ENCODE measurements at regions not wholly inside any gene's neighbourhood (a gene's known extent, or its start where the extent isn't known, plus 50 kb on each side); places are given as distances from the start of the nearest gene placed in this dataset.

- intact Hi-C loops (cut with DNase I): no loop called here
- H3K4me3 ChIP-seq: no peak overlapping the region
- no peaks in the 10 kb centered on the region for H3K27me3 ChIP-seq
- no peak overlapping the region for H3K27ac ChIP-seq (replicated peaks in 1 of 4)
- H3K4me1 ChIP-seq: no peaks in the 10 kb centered on the region
- H3K36me3 ChIP-seq: no peaks in the 10 kb centered on the region
- no peaks in the 10 kb centered on the region for H3K9me3 ChIP-seq
- WGBS: 89% methylated on average over 21 of the region's 21 CpGs
- TF ChIP-seq EP300 (IDR thresholded peaks at IDR 0.05): no peak
- no peak for TF ChIP-seq POLR2AphosphoS5 (IDR thresholded peaks at IDR 0.05)
- TF ChIP-seq CTCF (IDR thresholded peaks at IDR 0.05): no peak
- no peak for TF ChIP-seq POLR2A (IDR thresholded peaks at IDR 0.05; ENCODE audit: low read depth)
- DNase-seq (ENCODE audit: extremely low spot score): no peak
These were observed 51.4 kb upstream of the DIO3 start for GRCh38 chr14:101509730-101510371.

GRCh38 chr14:101511199-101511598, 50.1 kb upstream of the DIO3 start:
- H3K27me3 ChIP-seq: no peaks in the 10 kb centered on the region
- H3K36me3 ChIP-seq: no peaks in the 10 kb centered on the region
- H3K4me3 ChIP-seq: no peak overlapping the region
- peaks cover 0 to 6% (median 0%) of the 10 kb centered on the region in 4 donors for H3K9me3 ChIP-seq
- H3K27ac ChIP-seq (replicated peaks in 1 of 4): no peak overlapping the region
- H3K4me1 ChIP-seq: no peaks in the 10 kb centered on the region
- DNase-seq (ENCODE audit: extremely low spot score): no peak
- TF ChIP-seq POLR2A (IDR thresholded peaks at IDR 0.05; ENCODE audit: low read depth): no peak
- no peak for TF ChIP-seq POLR2AphosphoS5 (IDR thresholded peaks at IDR 0.05)
- no peak for TF ChIP-seq CTCF (IDR thresholded peaks at IDR 0.05)
- TF ChIP-seq EP300 (IDR thresholded peaks at IDR 0.05): no peak
- intact Hi-C loops (cut with DNase I): no loop called here

Small RNA genes in the stretch of these regions (small RNA-seq; reads per million reads assigned to genes)
- gene MIR1185-1 (0 to 0.08 (median 0) reads per million in 3 donors), gene MIR1185-2 (0 to 0.08 (median 0) reads per million in 3 donors), gene MIR1193 (0 reads per million in 3 donors), gene MIR1197 (0 reads per million in 3 donors), gene MIR134 (9.7 to 30.3 (median 19.1) reads per million in 3 donors), gene MIR154 (0 to 0.17 (median 0) reads per million in 3 donors), gene MIR299 (0.42 to 1.5 (median 0.74) reads per million in 3 donors), gene MIR300 (0 reads per million in 3 donors), gene MIR323A (0.25 to 0.93 (median 0.68) reads per million in 3 donors), gene MIR323B (0 to 0.84 (median 0.17) reads per million in 3 donors), gene MIR329-1 (0 reads per million in 3 donors), gene MIR329-2 (0 reads per million in 3 donors), gene MIR369 (0 to 0.56 (median 0.08) reads per million in 3 donors), gene MIR377 (0.17 to 0.56 (median 0.51) reads per million in 3 donors), gene MIR379 (0.50 to 3.2 (median 0.93) reads per million in 3 donors), gene MIR380 (0 reads per million in 3 donors), gene MIR381 (4.2 to 18.4 (median 8.4) reads per million in 3 donors), gene MIR409 (61.3 to 132 (median 96.2) reads per million in 3 donors), gene MIR411 (23.3 to 54.1 (median 42.9) reads per million in 3 donors), gene MIR412 (1.1 to 4.1 (median 2.2) reads per million in 3 donors), gene MIR485 (1.5 to 3.3 (median 1.9) reads per million in 3 donors), gene MIR487A (0.17 to 1.9 (median 1.5) reads per million in 3 donors), gene MIR487B (0.17 to 1.4 (median 0.37) reads per million in 3 donors), gene MIR494 (0 reads per million in 3 donors), gene MIR495 (0 to 0.74 (median 0) reads per million in 3 donors), gene MIR496 (0 to 0.19 (median 0.17) reads per million in 3 donors), gene MIR539 (0.17 to 1.2 (median 0.19) reads per million in 3 donors), gene MIR541 (0.33 to 1.4 (median 0.93) reads per million in 3 donors), gene MIR543 (0 to 0.37 (median 0.08) reads per million in 3 donors), gene MIR544A (0 reads per million in 3 donors), gene MIR654 (6.1 to 14.6 (median 9.6) reads per million in 3 donors), gene MIR655 (0 reads per million in 3 donors), gene MIR656 (0 to 0.19 (median 0) reads per million in 3 donors), gene MIR668 (0 to 0.19 (median 0) reads per million in 3 donors), gene MIR758 (0.08 to 0.34 (median 0.19) reads per million in 3 donors), gene MIR889 (3.4 to 10.8 (median 3.8) reads per million in 3 donors), gene RF00012 (0 reads per million in 3 donors), gene RF00181 (0 reads per million in 3 donors), gene SNORD114-10 (1.2 to 3.0 (median 1.9) reads per million in 3 donors), gene SNORD114-11 (1.4 to 1.7 (median 1.4) reads per million in 3 donors), gene SNORD114-12 (9,652 to 14,105 (median 11,113) reads per million in 3 donors), gene SNORD114-13 (0 to 1.5 (median 0.25) reads per million in 3 donors), gene SNORD114-14 (116 to 300 (median 151) reads per million in 3 donors), gene SNORD114-15 (28.6 to 46.1 (median 35.2) reads per million in 3 donors), gene SNORD114-16 (0 reads per million in 3 donors), gene SNORD114-17 (97.6 to 135 (median 129) reads per million in 3 donors), gene SNORD114-18 (0 reads per million in 3 donors), gene SNORD114-19 (0 to 0.34 (median 0.08) reads per million in 3 donors), gene SNORD114-20 (480 to 656 (median 575) reads per million in 3 donors), gene SNORD114-21 (92.7 to 185 (median 161) reads per million in 3 donors), gene SNORD114-22 (1,399 to 2,046 (median 1,846) reads per million in 3 donors), gene SNORD114-23 (131 to 205 (median 135) reads per million in 3 donors), gene SNORD114-24 (0.50 to 0.84 (median 0.74) reads per million in 3 donors), gene SNORD114-25 (400 to 592 (median 441) reads per million in 3 donors), gene SNORD114-26 (0 reads per million in 3 donors), gene SNORD114-27 (0 reads per million in 3 donors), gene SNORD114-28 (120 to 222 (median 167) reads per million in 3 donors), gene SNORD114-29 (0 to 0.08 (median 0) reads per million in 3 donors), gene SNORD114-30 (0 reads per million in 3 donors), gene SNORD114-31 (0 reads per million in 3 donors), gene SNORD114-5 (0.67 to 3.9 (median 3.7) reads per million in 3 donors), gene SNORD114-6 (0 reads per million in 3 donors), gene SNORD114-7 (0 reads per million in 3 donors), gene SNORD114-9 (392 to 520 (median 493) reads per million in 3 donors)
